ENCODE measurements at regions not wholly inside any gene's neighbourhood (a gene's known extent, or its start where the extent isn't known, plus 50 kb on each side); places are given as distances from the start of the nearest gene placed in this dataset.

DNA sequence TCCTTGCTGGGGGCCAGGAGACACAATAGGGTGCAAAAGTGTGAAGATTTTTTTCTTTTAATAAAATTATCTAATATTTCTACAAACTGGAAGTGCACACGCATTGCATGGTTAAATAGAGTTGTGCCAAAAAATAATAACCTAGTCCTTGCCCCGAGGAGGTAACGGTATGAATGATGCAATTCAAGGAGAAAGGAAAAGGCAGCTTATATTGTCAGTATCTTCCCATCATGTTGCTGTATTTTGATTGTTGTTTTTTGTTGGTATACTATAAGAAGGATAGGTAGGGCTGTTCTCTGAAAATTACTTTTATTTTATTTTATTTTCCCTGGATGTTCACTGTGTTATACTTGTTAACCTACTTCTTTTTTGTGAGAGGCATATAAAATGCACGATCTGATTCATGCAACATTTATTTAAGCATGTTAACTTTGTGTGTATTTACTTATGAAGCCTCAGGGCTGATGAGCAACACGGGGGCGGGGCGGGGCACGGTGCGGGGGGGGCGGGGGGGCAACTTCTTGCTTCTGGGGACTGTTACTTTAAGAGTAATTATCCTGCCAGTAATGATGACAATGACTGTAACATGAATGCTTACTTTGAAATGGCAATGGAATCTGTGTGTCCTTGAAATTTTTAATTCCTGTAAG lies 118.6 kb downstream of the AQP4 start:
- TF ChIP-seq YY1 (IDR thresholded peaks at IDR 0.05; ENCODE audit: insufficient read depth, insufficient read length) (no peak), SUZ12 (IDR thresholded peaks at IDR 0.05; ENCODE audit: extremely low read depth, insufficient read depth, insufficient read length) (no peak)

All from NT2/D1 (cell line).